Astrocyte of the spinal cord (primary cell): ENCODE measurements at regions not wholly inside any gene's neighbourhood (a gene's known extent, or its start where the extent isn't known, plus 50 kb on each side); places are given as distances from the start of the nearest gene placed in this dataset.

ENCODE experiments used
- DNase-seq: peaks from one replicate; pipeline ENCODE4 v3.0.0; 2011; ENCODE audit warnings: low read depth, low spot score
- H3K4me3 ChIP-seq: 2 replicates; pipeline ENCODE4 v1.5.1; 2011; ENCODE audit warnings: low read depth, mild to moderate bottlenecking, low read length, moderate library complexity
- CTCF ChIP-seq: IDR thresholded peaks from 2 replicates; pipeline ENCODE4 v1.5.1; 2012; ENCODE audit warnings: low read depth, mild to moderate bottlenecking, low read length, inconsistent platforms
- in situ Hi-C: cut with HindIII; loops from 2 replicates; pipeline ENCODE4 v1.10.0; 2017; ENCODE audit warnings: low sequenced_read_pairs

GRCh38 chr15:98536976-98537375 is 111.4 kb upstream of the IGF1R start:
- TF ChIP-seq CTCF: no peak

GRCh38 chr15:98537516-98538060 is 110.8 kb upstream of the IGF1R start:
- no peak for TF ChIP-seq CTCF
- in situ Hi-C loops: no loop called here
- no peak for DNase-seq
- no peak overlapping the region for H3K4me3 ChIP-seq

More at GRCh38 chr15:98536976-98537375, 111.4 kb upstream of the IGF1R start:
- DNase-seq: no peak
- in situ Hi-C loops: no loop called here
- no peak overlapping the region for H3K4me3 ChIP-seq

GRCh38 chr15:98541519-98541918 is 106.8 kb upstream of the IGF1R start:
- in situ Hi-C loops: no loop called here
- no peak for TF ChIP-seq CTCF
- no peak for DNase-seq
- H3K4me3 ChIP-seq: no peak overlapping the region

- DNase-seq: no peak
- TF ChIP-seq CTCF: no peak
- in situ Hi-C loops: no loop called here
- H3K4me3 ChIP-seq: no peak overlapping the region
Measured at GRCh38 chr15:98543237-98543636, 105.1 kb upstream of the IGF1R start.

GRCh38 chr15:98546329-98546728 is 102.0 kb upstream of the IGF1R start:
- no peak overlapping the region for H3K4me3 ChIP-seq
- in situ Hi-C loops: no loop called here
- TF ChIP-seq CTCF: no peak
- DNase-seq: no peak

- in situ Hi-C loops: no loop called here
- DNase-seq: no peak
- no peak for TF ChIP-seq CTCF
- H3K4me3 ChIP-seq: no peak overlapping the region
Measured at GRCh38 chr15:98547275-98547674, 101.1 kb upstream of the IGF1R start.

GRCh38 chr15:98547741-98548138 is 100.6 kb upstream of the IGF1R start:
- TF ChIP-seq CTCF: no peak
- in situ Hi-C loops: no loop called here
- H3K4me3 ChIP-seq: peak overlapping the region; percentile 49
- peak; percentile 6 for DNase-seq
